ENCODE measurements at regions not wholly inside any gene's neighbourhood (a gene's known extent, or its start where the extent isn't known, plus 50 kb on each side); places are given as distances from the start of the nearest gene placed in this dataset.

GRCh38 chr3:177353140-177353539 is 155.9 kb upstream of the TBL1XR1 start:
- Histone ChIP-seq H3K79me1 (ENCODE audit: low read depth, low read length) (no peaks in the 10 kb centered on the region), H3K9me3 (ENCODE audit: insufficient read depth in 2 of 2, low read depth in 1 of 2, low read length in 1 of 2) (no peaks in the 10 kb centered on the region), H4K91ac (replicated peaks; ENCODE audit: insufficient read length, low read length) (no peak overlapping the region), H3K4me2 (ENCODE audit: insufficient read depth in 1 of 2, low read depth in 2 of 2, low read length in 2 of 2) (no peak overlapping the region), H3K4ac (replicated peaks; ENCODE audit: insufficient read length, low read depth, low read length) (no peak overlapping the region), H3K79me2 (ENCODE audit: control insufficient read depth in 1 of 2, insufficient read depth in 2 of 2, low read length in 2 of 2) (no peaks in the 10 kb centered on the region), H2BK15ac (ENCODE audit: low read length) (no peak overlapping the region), H3K27me3 (replicated peaks in 1 of 4; ENCODE audit: control insufficient read depth in 3 of 4, extremely low read depth in 1 of 4, insufficient read depth in 3 of 4, low read length in 3 of 4) (peaks cover 0 to under 1% (median 0%) of the 10 kb centered on the region in 4 experiments; a peak in 2 of 7 replicates), H3K56ac (replicated peaks; ENCODE audit: insufficient read length, low read depth, low read length) (no peak overlapping the region), H3K4me1 (replicated peaks in 1 of 4; ENCODE audit: control insufficient read depth in 3 of 4, insufficient read depth in 4 of 4, low read length in 3 of 4) (peaks cover 3 to 8% (median 5%) of the 10 kb centered on the region in 4 experiments; a peak in 5 of 7 replicates), H2BK5ac (ENCODE audit: low read depth, low read length) (no peak overlapping the region), H3K18ac (ENCODE audit: extremely low read depth, low read length) (no peak overlapping the region), H3K14ac (ENCODE audit: insufficient read length) (no peak overlapping the region), H4K8ac (ENCODE audit: extremely low read depth, insufficient read depth, low read length) (no peak overlapping the region), H2AK5ac (ENCODE audit: low read depth, low read length) (no peak overlapping the region), H3K27ac (ENCODE audit: low read depth, low read length) (no peak overlapping the region), H2BK12ac (ENCODE audit: low read depth, low read length) (no peak overlapping the region), H2BK20ac (ENCODE audit: low read length) (no peak overlapping the region), H2BK120ac (replicated peaks; ENCODE audit: low read depth, low read length) (no peak overlapping the region), H3K4me3 (ENCODE audit: extremely low read depth in 1 of 4, insufficient read depth in 2 of 4, low read depth in 3 of 4, low read length in 4 of 4) (no peak overlapping the region), H3K23me2 (ENCODE audit: low read depth, low read length) (no peaks in the 10 kb centered on the region), H2AFZ (ENCODE audit: low read length) (no peak overlapping the region), H4K20me1 (replicated peaks in 1 of 2; ENCODE audit: control insufficient read depth in 1 of 2, insufficient read depth in 2 of 2, low read length in 2 of 2) (no peaks in the 10 kb centered on the region), H3K23ac (ENCODE audit: insufficient read length) (no peak overlapping the region), H4K5ac (ENCODE audit: insufficient read length, low read depth, low read length) (no peak overlapping the region), H3K9ac (replicated peaks in 1 of 4; ENCODE audit: extremely low read depth in 1 of 4, low read depth in 3 of 4, low read length in 3 of 4) (no peak overlapping the region), H3K36me3 (ENCODE audit: control insufficient read depth in 2 of 4, insufficient read depth in 4 of 4, low read length in 3 of 4) (no peaks in the 10 kb centered on the region)
- DNase-seq (ENCODE audit: low read depth in 1 of 2, low spot score in 2 of 2): peak in 1 of 2 experiments; percentile 10
- WGBS, 2 experiments (ENCODE audit: extremely low coverage in 1 of 2, insufficient coverage in 1 of 2, insufficient read length in 1 of 2, insufficient replicate concordance in 2 of 2, low coverage in 1 of 2, low lambda C conversion rate in 2 of 2, missing lambda C conversion rate in 1 of 2): 90% methylated on average over 8 of the region's 8 CpGs; no CpG with 5 or more reads in 1 of the 2 experiments
- FAIRE-seq: no peak
- ChIA-PET CTCF (ENCODE audit: partially characterized antibody) (no interaction called here), POLR2A (ENCODE audit: partially characterized antibody) (no interaction called here)
- TF ChIP-seq TAF7 (optimal IDR thresholded peaks at IDR 0.05; ENCODE audit: borderline replicate concordance, low read depth, low read length) (no peak), MAFK (IDR thresholded peaks at IDR 0.05; ENCODE audit: low read depth, low read length) (no peak), BACH1 (IDR thresholded peaks at IDR 0.05; ENCODE audit: low read length) (no peak), HDAC2 (IDR thresholded peaks at IDR 0.05; ENCODE audit: borderline replicate concordance in 1 of 2, low read depth in 2 of 2, low read length in 2 of 2) (no peak), EGR1 (IDR thresholded peaks at IDR 0.05; ENCODE audit: borderline replicate concordance, low read depth, low read length) (no peak), NRF1 (IDR thresholded peaks at IDR 0.05; ENCODE audit: low read depth, low read length) (no peak), CEBPB (IDR thresholded peaks at IDR 0.05; ENCODE audit: low read depth, low read length) (no peak), BCL11A (IDR thresholded peaks at IDR 0.05; ENCODE audit: low read depth in 2 of 2, low read length in 2 of 2) (no peak), CBX8 (IDR thresholded peaks at IDR 0.05; ENCODE audit: borderline replicate concordance, low read depth, low read length) (no peak), HDAC6 (IDR thresholded peaks at IDR 0.05; ENCODE audit: low read depth, low read length) (no peak), TBP (IDR thresholded peaks at IDR 0.05; ENCODE audit: low read depth, low read length) (no peak), SIX5 (IDR thresholded peaks at IDR 0.05; ENCODE audit: low read depth, low read length) (no peak), SP1 (IDR thresholded peaks at IDR 0.05; ENCODE audit: low read depth, low read length) (no peak), GABPA (IDR thresholded peaks at IDR 0.05; ENCODE audit: borderline replicate concordance, insufficient read depth, low read length) (no peak), ASH2L (IDR thresholded peaks at IDR 0.05; ENCODE audit: low read length) (no peak), PHF8 (conservative IDR thresholded peaks at IDR 0.05; ENCODE audit: low read depth, low read length) (no peak), SRF (IDR thresholded peaks at IDR 0.05; ENCODE audit: low read depth, low read length) (no peak)
